ENCODE measurements at regions not wholly inside any gene's neighbourhood (a gene's known extent, or its start where the extent isn't known, plus 50 kb on each side); places are given as distances from the start of the nearest gene placed in this dataset.

DNA sequence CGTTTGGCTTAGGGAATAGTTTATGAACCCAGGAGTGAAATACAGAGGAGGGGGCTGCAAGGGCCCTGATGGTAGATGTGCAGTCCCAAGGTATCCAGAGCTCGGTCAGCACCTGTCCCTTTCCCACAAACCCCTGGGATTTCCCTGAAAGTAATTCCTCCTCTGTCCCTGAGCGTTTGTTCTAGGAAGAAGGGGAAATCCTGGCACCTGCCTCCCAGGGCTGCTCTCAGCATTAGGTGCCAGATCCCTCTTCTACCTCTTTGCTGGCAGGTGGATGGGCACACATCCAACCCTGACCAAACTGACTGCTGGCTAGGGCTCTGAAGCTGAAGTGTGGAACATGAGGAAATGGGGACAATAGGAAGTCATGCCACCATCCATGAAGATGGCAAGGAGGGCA, 824.0 kb downstream of the SLC4A3 start:
- Histone ChIP-seq H3K27ac (no peak overlapping the region), H3K4me3 (no peak overlapping the region), H2AFZ (no peak overlapping the region), H3K36me3 (replicated peaks; ENCODE audit: insufficient read depth, low read depth) (no peaks in the 10 kb centered on the region), H3K79me2 (no peaks in the 10 kb centered on the region), H3K4me1 (ENCODE audit: insufficient read depth) (peaks cover 5% of the 10 kb centered on the region), H3K9me3 (ENCODE audit: low read depth) (no peaks in the 10 kb centered on the region), H3K9me2 (replicated peaks; ENCODE audit: insufficient read depth) (no peaks in the 10 kb centered on the region), H3K27me3 (no peaks in the 10 kb centered on the region), H4K20me1 (ENCODE audit: insufficient read depth, poor library complexity, severe bottlenecking) (no peaks in the 10 kb centered on the region), H3K4me2 (no peak overlapping the region)
- DNase-seq (ENCODE audit: low spot score) = no peak
- TF ChIP-seq, protein P1, sequence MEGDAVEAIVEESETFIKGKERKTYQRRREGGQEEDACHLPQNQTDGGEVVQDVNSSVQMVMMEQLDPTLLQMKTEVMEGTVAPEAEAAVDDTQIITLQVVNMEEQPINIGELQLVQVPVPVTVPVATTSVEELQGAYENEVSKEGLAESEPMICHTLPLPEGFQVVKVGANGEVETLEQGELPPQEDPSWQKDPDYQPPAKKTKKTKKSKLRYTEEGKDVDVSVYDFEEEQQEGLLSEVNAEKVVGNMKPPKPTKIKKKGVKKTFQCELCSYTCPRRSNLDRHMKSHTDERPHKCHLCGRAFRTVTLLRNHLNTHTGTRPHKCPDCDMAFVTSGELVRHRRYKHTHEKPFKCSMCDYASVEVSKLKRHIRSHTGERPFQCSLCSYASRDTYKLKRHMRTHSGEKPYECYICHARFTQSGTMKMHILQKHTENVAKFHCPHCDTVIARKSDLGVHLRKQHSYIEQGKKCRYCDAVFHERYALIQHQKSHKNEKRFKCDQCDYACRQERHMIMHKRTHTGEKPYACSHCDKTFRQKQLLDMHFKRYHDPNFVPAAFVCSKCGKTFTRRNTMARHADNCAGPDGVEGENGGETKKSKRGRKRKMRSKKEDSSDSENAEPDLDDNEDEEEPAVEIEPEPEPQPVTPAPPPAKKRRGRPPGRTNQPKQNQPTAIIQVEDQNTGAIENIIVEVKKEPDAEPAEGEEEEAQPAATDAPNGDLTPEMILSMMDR (IDR thresholded peaks at IDR 0.05; ENCODE audit: poor library complexity) = no peak
- TF ChIP-seq EZH2phosphoT487 (IDR thresholded peaks at IDR 0.05; ENCODE audit: low read depth, severe bottlenecking, unreplicated experiment) (no peak), EZH2 (IDR thresholded peaks at IDR 0.05; ENCODE audit: borderline replicate concordance) (no peak)
- 92% methylated on average over 3 of the region's 3 CpGs for WGBS (ENCODE audit: low lambda C conversion rate, missing lambda C conversion rate)

DNA sequence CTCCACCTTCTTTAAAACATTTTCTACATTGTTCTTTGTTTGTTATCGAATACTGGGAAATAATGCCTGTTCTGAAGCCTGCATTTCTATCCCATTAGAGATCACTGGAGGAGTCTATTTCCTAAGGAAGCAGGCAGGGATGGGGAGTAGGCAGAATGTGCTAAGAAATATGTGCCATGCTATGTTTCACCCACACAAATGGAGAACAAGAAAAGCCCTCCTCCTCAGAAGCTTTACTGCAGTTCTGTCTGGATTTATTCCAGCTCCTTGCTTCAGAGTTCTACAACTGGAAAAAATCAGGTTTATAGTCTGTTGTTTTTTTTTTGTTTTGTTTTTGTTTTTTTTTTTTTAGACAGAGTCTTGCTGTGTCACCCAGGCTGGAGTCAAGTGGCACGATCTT, 825.1 kb downstream of the SLC4A3 start:
- 100% methylated on average over 2 of the region's 2 CpGs for WGBS (ENCODE audit: low lambda C conversion rate, missing lambda C conversion rate)
- no peak for DNase-seq (ENCODE audit: low spot score)
- Histone ChIP-seq H2AFZ (no peak overlapping the region), H3K36me3 (replicated peaks; ENCODE audit: insufficient read depth, low read depth) (no peaks in the 10 kb centered on the region), H4K20me1 (ENCODE audit: insufficient read depth, poor library complexity, severe bottlenecking) (no peaks in the 10 kb centered on the region), H3K27me3 (no peaks in the 10 kb centered on the region), H3K4me2 (no peak overlapping the region), H3K79me2 (no peaks in the 10 kb centered on the region), H3K27ac (no peak overlapping the region), H3K4me3 (no peak overlapping the region), H3K9me3 (ENCODE audit: low read depth) (no peaks in the 10 kb centered on the region), H3K4me1 (ENCODE audit: insufficient read depth) (peaks cover 7% of the 10 kb centered on the region), H3K9me2 (replicated peaks; ENCODE audit: insufficient read depth) (no peaks in the 10 kb centered on the region)
- TF ChIP-seq, protein P1 (IDR thresholded peaks at IDR 0.05; ENCODE audit: poor library complexity) = no peak
- TF ChIP-seq EZH2 (IDR thresholded peaks at IDR 0.05; ENCODE audit: borderline replicate concordance) = no peak
- no peak for TF ChIP-seq EZH2phosphoT487 (IDR thresholded peaks at IDR 0.05; ENCODE audit: low read depth, severe bottlenecking, unreplicated experiment)

DNA sequence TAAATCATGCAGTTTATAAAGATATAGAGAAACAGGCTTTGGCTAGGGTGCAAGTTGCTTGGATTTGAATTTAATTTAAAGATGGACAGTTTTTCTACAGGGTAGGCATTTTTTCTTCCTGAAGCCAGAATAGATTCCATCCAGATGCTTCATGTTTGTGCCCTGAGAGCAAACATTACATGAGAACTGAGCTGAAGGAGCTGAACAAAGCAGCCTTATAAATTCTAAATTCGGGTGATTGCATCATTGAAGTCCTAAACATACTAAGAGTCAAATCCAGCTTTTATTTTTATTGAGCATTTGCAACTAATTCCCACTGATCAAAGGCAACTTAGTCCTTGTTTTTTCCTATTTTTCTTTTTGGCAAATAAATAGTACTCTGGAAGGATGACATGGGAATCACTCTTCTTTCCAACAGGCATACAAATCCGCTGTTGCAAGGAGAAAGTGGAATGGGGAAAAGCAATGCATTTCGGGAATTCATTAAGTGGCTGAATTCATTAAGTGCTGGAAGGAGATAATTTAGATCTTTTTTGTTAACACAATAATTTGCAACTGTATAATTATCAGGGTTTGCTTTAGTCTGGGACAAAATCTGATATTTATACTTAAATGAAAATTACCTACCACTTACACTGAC, 828.0 kb downstream of the SLC4A3 start:
- DNase-seq (ENCODE audit: low spot score) = peak; percentile 44
- no peaks in the 10 kb centered on the region for H4K20me1 ChIP-seq (ENCODE audit: insufficient read depth, poor library complexity, severe bottlenecking)
- WGBS (ENCODE audit: low lambda C conversion rate, missing lambda C conversion rate) = 55% methylated on average over 3 of the region's 3 CpGs
- H3K79me2 ChIP-seq = no peaks in the 10 kb centered on the region
- H2AFZ ChIP-seq = no peak overlapping the region
- no peak overlapping the region for H3K4me2 ChIP-seq
- H3K4me1 ChIP-seq (ENCODE audit: insufficient read depth) = peaks cover 7% of the 10 kb centered on the region
- no peak overlapping the region for H3K4me3 ChIP-seq
- no peak overlapping the region for H3K27ac ChIP-seq
- no peaks in the 10 kb centered on the region for H3K27me3 ChIP-seq
- no peaks in the 10 kb centered on the region for H3K36me3 ChIP-seq (replicated peaks; ENCODE audit: insufficient read depth, low read depth)
- no peaks in the 10 kb centered on the region for H3K9me3 ChIP-seq (ENCODE audit: low read depth)
- no peaks in the 10 kb centered on the region for H3K9me2 ChIP-seq (replicated peaks; ENCODE audit: insufficient read depth)
- TF ChIP-seq, protein P1 (IDR thresholded peaks at IDR 0.05; ENCODE audit: poor library complexity) = no peak
- peak; percentile 20 for TF ChIP-seq EZH2phosphoT487 (IDR thresholded peaks at IDR 0.05; ENCODE audit: low read depth, severe bottlenecking, unreplicated experiment)

DNA sequence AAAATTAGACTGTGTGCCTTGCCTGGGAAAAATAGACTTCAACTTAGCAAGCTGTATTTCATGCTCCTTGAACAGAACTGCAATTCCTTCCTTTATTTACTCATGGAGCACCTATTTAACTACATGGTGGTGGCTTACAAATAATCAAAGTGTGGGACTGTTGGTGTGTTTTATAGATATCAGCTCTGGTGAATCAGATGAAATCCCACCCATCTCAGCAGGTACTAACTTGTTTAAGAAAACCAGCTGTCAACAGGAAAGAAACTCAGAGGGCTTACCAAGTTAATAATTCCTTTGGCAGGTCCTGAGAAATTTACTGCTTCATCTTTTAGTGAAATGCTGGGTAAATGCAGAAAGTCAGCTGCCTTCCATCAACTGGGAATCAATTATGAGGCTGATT, 830.6 kb downstream of the SLC4A3 start:
- no peak for DNase-seq (ENCODE audit: low spot score)
- H3K4me2 ChIP-seq = no peak overlapping the region
- H3K27ac ChIP-seq = no peak overlapping the region
- H3K79me2 ChIP-seq = no peaks in the 10 kb centered on the region
- H4K20me1 ChIP-seq (ENCODE audit: insufficient read depth, poor library complexity, severe bottlenecking) = no peaks in the 10 kb centered on the region
- no peaks in the 10 kb centered on the region for H3K27me3 ChIP-seq
- peaks cover 7% of the 10 kb centered on the region for H3K4me1 ChIP-seq (ENCODE audit: insufficient read depth)
- no peak for TF ChIP-seq EZH2phosphoT487 (IDR thresholded peaks at IDR 0.05; ENCODE audit: low read depth, severe bottlenecking, unreplicated experiment)
- TF ChIP-seq, protein P1 (IDR thresholded peaks at IDR 0.05; ENCODE audit: poor library complexity) = no peak
- TF ChIP-seq EZH2 (IDR thresholded peaks at IDR 0.05; ENCODE audit: borderline replicate concordance) = no peak
- no peak overlapping the region for H3K4me3 ChIP-seq
- no peaks in the 10 kb centered on the region for H3K9me3 ChIP-seq (ENCODE audit: low read depth)
- H2AFZ ChIP-seq = no peak overlapping the region
- no peaks in the 10 kb centered on the region for H3K9me2 ChIP-seq (replicated peaks; ENCODE audit: insufficient read depth)
- H3K36me3 ChIP-seq (replicated peaks; ENCODE audit: insufficient read depth, low read depth) = no peaks in the 10 kb centered on the region

Data from hepatocyte (in vitro differentiated cells).